GOT3 (cell line): ENCODE measurements at regions not wholly inside any gene's neighbourhood (a gene's known extent, or its start where the extent isn't known, plus 50 kb on each side); places are given as distances from the start of the nearest gene placed in this dataset.

ENCODE experiments used
- DNase-seq: peaks from one replicate; lab custom pipeline; 2025; ENCODE audit warnings: mixed read lengths; lab: John Stamatoyannopoulos, UW

DNA sequence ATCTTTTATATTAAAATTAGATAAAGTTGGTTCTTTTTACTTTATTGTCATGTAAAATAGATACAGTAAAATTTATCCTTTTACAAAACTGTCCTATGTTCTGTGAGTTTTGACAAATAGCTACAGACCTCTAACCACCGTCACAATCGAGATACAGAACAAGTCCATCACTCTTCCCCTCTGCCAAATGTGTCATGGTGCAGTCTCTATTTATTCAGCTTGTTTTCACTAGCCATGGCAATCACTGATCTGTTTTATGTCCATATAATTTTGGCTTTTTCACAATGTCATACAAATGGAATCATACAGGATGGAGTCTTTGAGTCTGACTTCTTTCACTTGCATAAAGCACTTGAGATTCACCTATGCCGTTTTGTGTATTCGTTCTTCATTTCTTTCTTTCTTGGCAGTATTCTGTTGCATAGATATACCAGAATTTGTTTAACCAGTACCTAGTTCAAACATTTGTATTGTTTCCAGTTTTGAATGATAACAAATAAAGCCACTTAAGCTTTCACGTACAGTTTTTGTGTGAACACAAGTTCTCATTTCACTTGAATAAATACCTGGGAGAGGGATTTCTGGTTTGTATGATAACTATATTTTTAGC, 273.2 kb upstream of the MPDZ start:
- no peak for DNase-seq

GRCh38 chr9:13550519-13550918, 271.0 kb upstream of the MPDZ start:
- DNase-seq, result no peak

GRCh38 chr9:13548535-13548934, 269.0 kb upstream of the MPDZ start:
- DNase-seq, result no peak

GRCh38 chr9:13535141-13535540, 255.6 kb upstream of the MPDZ start:
- DNase-seq, result no peak

GRCh38 chr9:13534006-13534405, 254.5 kb upstream of the MPDZ start:
- DNase-seq, result no peak

GRCh38 chr9:13532407-13532806, 252.9 kb upstream of the MPDZ start:
- DNase-seq, result no peak

DNA sequence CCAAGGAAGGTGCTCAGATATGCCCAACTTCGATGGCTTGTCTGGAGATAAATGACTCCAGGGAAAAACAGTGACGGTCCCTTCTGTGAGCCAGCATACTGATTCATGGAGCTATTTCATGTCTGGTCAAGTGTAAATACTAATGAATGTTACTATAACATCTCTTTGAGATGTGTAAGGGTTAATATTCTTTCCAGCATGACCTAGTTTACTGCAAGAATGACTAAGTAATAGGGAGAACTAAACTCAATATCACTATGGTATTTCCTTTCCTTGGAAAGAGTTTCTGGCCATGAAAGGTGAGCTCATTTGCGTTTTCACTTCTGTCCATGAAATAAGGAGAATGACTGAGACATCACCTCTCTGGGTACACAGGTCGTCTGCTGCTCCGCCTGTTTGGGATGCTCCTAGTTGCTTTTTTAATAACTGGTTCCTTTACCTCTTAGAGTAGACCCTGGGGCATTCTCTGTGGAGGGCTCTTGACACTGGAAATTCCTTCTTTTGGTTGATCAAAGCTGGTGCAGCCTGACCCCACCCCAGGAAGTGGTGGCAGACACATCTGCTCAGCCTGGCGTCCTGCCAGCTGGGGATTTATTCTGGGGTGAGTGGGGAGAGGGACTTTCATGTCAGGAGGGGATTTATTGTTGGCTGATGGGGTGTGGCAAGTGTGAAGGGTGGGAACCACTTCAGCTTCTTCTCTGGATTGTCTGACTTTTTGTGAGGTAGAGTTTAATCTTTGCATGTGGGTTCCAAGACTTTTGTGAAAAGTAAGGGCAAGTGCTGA, 250.0 kb upstream of the MPDZ start:
- no peak for DNase-seq

DNA sequence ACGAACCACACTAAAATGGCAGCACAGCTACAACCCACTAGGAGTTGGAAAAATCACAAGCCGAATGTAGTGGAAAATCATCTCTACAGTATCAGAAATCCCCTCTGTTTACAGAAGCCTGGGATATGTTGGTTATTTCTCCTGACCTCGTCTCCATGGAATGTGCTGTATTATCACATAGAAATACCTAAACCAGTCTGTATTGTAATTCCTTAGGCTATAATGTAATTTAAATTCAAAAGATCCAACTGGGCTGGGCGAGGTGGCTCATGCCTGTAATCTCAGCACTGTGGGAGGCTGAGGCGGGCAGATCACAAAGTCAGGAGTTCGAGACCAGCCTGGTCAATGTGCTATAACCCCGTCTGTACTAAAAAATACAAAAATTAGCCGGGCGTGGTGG, 244.8 kb upstream of the MPDZ start:
- DNase-seq, result no peak

- DNase-seq, result no peak
Observed at GRCh38 chr9:13520069-13520468, 240.6 kb upstream of the MPDZ start.

DNA sequence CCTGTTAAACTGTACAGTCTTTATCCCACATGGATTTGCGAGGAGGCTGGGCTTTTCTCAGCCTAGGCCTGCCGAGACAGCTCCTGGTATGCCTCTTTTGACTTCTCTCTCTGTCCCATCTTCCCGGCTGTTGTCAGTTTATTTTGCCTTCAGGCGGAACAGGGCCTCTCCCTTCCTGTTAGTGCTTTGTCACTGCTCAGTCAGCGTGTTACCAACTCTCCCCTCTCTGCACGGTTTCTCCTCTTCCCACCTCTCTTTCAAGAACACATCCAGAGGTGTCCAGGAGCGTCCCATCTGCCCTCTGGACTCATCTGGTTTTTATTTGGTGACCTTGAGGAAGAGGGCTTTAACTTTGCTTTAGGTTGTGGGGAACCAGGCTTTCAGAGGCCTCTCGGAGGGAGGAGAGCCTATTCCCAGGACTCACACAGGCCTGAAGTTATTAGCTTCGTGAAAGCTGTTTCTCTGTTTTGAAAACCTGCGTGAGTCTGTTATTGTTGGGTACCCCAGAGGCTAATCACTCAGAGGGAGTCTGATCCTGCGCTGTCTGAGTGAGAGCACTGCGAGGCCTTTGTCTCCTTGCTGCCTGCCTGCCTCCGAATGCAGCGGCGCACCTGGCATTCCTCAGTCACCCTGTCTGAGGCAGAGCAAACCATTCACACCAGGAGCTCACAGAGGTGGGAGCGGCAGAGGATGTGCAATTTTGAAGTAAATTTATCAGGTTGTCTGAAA, 234.4 kb upstream of the MPDZ start:
- DNase-seq, result no peak

DNA sequence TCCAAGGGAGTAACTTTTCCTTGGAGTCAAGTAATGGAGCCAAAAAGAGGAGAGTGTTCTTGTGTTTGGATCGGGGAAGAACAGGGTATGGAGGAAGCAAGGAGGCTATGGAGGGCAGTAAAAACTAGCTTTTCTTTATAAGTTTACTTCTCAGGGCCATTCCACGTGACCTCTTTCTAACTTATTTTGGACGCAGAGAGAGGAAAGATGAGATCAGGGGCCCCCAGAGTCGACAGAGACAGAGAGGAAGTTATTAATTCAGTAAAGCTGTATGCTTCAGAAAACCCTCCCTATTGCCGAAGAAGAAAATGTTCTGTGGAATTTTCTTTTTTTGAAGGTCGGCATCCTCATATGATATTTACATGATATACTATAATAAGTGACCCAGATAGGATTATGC, 233.8 kb upstream of the MPDZ start:
- DNase-seq, result no peak

DNA sequence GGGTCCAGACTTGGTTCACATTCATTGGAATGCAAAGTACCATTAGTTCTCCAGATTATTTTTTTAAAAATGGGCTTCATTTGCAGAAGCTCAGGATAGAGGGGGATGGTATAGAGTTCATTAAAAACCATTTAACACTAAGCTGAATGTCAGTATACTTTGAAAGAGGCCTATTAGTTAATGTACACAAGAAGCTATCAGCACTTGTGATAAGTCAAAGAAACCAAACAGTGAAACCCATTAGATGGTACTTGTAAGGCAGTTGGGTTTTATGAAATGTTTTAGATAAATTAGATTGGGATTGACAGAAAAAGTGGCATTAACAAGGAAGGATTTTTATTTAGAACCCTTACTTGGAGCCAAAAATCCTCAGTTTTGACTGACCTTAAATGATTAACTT, 229.2 kb upstream of the MPDZ start:
- DNase-seq, result no peak

DNA sequence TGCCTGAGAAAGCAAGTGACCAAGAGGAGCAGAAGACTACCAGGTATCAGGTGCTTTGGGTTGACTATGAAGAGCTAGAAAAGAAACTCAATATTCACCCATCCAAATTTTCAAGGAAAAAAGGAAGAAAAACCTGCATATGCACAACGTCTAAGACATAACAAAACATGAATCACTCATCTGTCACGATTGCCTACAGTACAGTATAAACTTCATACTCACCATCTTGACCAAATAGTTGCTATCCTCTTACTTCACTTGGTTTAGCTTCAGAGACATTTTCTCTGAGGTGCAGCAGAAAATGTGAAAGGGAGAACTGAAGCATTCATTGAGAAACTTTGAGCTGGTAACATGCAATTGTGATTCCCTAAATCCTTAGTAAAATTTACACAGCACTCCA, 228.6 kb upstream of the MPDZ start:
- no peak for DNase-seq

GRCh38 chr9:13505797-13506196, 226.3 kb upstream of the MPDZ start:
- no peak for DNase-seq

DNA sequence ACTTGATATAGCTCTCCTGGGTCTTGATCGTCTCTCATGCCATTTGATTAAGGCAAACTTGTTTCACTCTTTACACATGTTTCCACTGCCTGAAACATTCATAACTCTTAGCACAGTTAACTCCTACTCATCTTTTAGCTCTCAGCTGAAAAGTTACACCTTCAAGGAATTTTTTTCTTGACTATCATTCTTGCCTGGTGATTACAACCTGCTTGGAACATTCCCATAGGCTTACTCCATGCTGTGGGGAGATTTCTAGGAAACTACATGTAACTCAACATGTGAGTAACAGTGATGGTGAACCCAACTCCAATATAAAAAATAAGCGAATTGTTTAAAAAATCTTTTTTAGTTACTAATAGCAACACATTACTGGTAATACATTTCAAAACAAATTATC, 224.1 kb upstream of the MPDZ start:
- no peak for DNase-seq

GRCh38 chr9:13502484-13502883, 223.0 kb upstream of the MPDZ start:
- DNase-seq, result no peak

GRCh38 chr9:13501018-13501417, 221.5 kb upstream of the MPDZ start:
- no peak for DNase-seq

DNA sequence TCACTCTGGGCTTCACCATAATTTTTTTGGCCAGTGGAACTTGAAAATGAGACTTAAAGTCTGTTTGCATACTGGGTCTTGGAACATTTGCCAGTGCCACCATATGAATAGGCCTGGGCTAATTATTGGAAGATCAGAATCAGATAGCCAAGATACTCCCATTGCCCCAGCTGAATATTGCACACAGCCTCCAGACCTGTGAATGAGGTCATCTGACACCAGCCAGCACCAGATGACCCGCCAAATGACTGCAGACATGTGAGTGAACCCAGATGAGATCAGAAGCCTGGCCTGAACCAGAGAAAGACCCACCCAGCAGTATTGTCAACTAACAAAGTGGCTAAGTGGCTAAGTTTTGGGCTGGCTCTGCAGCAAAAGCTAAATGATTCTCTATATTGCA, 220.5 kb upstream of the MPDZ start:
- DNase-seq, result no peak

DNA sequence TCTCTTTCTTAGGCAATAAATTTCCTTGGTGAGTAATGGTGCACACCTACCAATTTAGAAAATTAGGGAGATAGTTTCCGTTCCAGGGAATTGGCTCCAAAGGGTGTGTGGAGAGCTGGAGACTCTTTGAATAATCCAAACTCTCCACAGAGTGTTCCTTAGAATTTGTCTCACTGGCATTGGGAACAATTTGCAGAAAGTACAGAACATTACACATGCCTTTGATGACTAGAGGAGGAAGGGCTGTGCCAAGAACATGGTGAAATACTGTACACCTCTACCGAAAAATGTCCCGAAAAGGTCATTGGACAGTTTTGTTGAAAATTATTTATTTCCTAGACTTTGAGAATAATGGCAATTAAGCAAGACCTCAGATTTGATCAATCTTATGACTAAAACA, 214.2 kb upstream of the MPDZ start:
- no peak for DNase-seq

GRCh38 chr9:13491493-13492424, 212.3 kb upstream of the MPDZ start:
- DNase-seq, result no peak

GRCh38 chr9:13491138-13491492, 211.6 kb upstream of the MPDZ start:
- DNase-seq, result no peak

DNA sequence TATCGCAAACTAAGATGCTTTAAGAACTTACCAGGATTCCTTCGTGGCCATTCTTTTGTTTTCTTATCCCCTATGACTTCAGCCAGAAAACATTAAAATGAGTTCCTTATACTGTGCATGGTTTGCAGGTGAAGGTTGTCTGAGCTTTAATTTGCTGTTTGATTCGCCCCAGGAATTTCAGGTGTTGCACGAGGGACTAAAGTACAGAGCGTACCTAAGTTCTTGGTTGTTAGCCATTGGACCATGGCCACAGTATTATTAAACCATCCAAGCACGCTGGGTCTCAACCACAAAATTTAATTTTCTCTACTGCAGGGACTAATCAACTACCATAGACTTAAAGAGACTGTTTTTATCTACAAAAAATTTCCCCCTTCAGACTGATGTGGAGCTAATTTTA, 208.4 kb upstream of the MPDZ start:
- no peak for DNase-seq
